HUES64 (cell line): ENCODE measurements at regions not wholly inside any gene's neighbourhood (a gene's known extent, or its start where the extent isn't known, plus 50 kb on each side); places are given as distances from the start of the nearest gene placed in this dataset.

ENCODE experiments used
- H3K27ac ChIP-seq: 2 replicates; pipeline ENCODE4 v1.7.0; 2013; ENCODE audit warnings: low read depth, low read length, inconsistent platforms
- H3K27me3 ChIP-seq: 2 replicates; pipeline ENCODE4 v1.6.1; 2013; ENCODE audit warnings: mild to moderate bottlenecking, low read length; ENCODE audit not compliant: insufficient read depth
- H3K36me3 ChIP-seq: 2 replicates; pipeline ENCODE4 v1.6.1; 2013; ENCODE audit warnings: mild to moderate bottlenecking, low read length; ENCODE audit not compliant: insufficient read depth
- H3K4me1 ChIP-seq: 2 replicates; pipeline ENCODE4 v1.6.1; 2013; ENCODE audit warnings: mild to moderate bottlenecking, low read length, moderate library complexity; ENCODE audit not compliant: insufficient read depth
- H3K4me3 ChIP-seq: 2 replicates; pipeline ENCODE4 v1.5.1; 2013; ENCODE audit warnings: mild to moderate bottlenecking, low read length, moderate library complexity
- H3K9ac ChIP-seq: 2 replicates; pipeline ENCODE4 v1.6.1; 2013; ENCODE audit warnings: mild to moderate bottlenecking, low read depth, low read length
- H3K9me3 ChIP-seq: 2 replicates; pipeline ENCODE4 v1.6.1; 2013; ENCODE audit warnings: low read depth, low read length; ENCODE audit not compliant: insufficient read depth
- WGBS: fragments of 150-250, 120-280 bp; methylation state at CpG from one replicate; pipeline ENCODE4 v1.1.7; 2013; ENCODE audit warnings: missing lambda C conversion rate; 5-methylcytosine and 5-hydroxymethylcytosine counted together

GRCh38 chr17:77610972-77611521 lies 347.5 kb upstream of the TNRC6C start:
- no peaks in the 10 kb centered on the region for H3K27me3 ChIP-seq
- no peaks in the 10 kb centered on the region for H3K9me3 ChIP-seq
- H3K27ac ChIP-seq, result no peak overlapping the region
- no peaks in the 10 kb centered on the region for H3K4me1 ChIP-seq
- H3K36me3 ChIP-seq, result no peaks in the 10 kb centered on the region
- no peak overlapping the region for H3K9ac ChIP-seq
- H3K4me3 ChIP-seq, result no peak overlapping the region
- WGBS, result 94% methylated on average over 9 of the region's 9 CpGs

GRCh38 chr17:77611791-77612502 lies 346.6 kb upstream of the TNRC6C start:
- Histone ChIP-seq H3K9me3 (no peaks in the 10 kb centered on the region), H3K9ac (no peak overlapping the region), H3K36me3 (no peaks in the 10 kb centered on the region), H3K27ac (no peak overlapping the region), H3K27me3 (no peaks in the 10 kb centered on the region), H3K4me3 (no peak overlapping the region), H3K4me1 (no peaks in the 10 kb centered on the region)
- 91% methylated on average over 16 of the region's 16 CpGs for WGBS

DNA sequence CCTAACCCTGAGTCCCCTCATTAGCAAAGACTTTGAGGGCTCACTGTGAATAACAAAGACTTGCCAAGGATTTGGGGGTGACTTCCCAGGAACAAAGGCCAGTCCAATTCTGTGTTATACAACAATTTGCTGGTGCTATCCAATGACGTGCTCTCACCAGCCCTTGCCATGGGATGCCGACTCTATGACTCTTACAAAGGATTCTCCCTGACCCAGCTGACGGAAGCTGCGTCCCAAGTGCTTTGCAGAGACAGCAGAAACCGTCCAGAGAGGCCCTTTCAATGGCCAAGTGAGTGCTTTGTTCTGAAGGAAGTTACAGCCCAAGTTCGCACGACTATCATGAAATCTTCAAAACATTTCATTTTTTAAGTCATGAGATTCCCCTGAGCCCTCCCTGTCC lies 345.3 kb upstream of the TNRC6C start:
- no peaks in the 10 kb centered on the region for H3K27me3 ChIP-seq
- no peaks in the 10 kb centered on the region for H3K9me3 ChIP-seq
- H3K36me3 ChIP-seq, result no peaks in the 10 kb centered on the region
- no peaks in the 10 kb centered on the region for H3K4me1 ChIP-seq
- 89% methylated on average over 7 of the region's 7 CpGs for WGBS
- no peak overlapping the region for H3K9ac ChIP-seq
- no peak overlapping the region for H3K4me3 ChIP-seq
- H3K27ac ChIP-seq, result no peak overlapping the region

GRCh38 chr17:77613627-77614026 lies 344.9 kb upstream of the TNRC6C start:
- Histone ChIP-seq H3K4me1 (no peaks in the 10 kb centered on the region), H3K27me3 (no peaks in the 10 kb centered on the region), H3K36me3 (no peaks in the 10 kb centered on the region), H3K9ac (no peak overlapping the region), H3K27ac (no peak overlapping the region), H3K9me3 (no peaks in the 10 kb centered on the region), H3K4me3 (no peak overlapping the region)
- 89% methylated on average over 8 of the region's 8 CpGs for WGBS

DNA sequence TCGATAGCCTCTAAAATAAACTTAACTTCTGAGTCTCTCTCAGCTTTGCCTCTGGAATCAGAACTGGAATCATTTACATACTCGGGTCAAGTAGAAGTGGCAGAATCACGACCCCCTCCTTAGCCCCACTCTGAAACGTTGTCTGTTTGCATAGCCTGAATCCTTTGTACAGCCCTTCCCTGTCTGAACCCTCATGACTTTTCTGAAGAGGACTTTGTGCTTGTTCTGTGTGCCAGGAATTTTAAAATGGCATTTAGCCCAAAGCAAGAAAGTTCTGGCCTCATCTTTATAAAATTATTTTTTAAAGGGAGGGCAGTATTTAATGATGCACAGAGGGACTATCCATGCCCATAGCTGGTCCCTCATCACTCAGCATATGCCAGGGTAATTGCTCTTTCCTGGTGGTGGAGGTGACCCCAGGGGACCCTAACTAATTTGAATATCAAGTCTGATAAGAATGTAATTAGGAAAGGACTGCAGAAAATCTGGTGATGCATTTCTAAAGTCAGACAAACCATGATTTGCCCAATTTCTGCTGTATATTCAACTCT lies 342.7 kb upstream of the TNRC6C start:
- Histone ChIP-seq H3K9me3 (0 out of 2 replicates have a peak, but pooled peaks cover 7% of the 10 kb centered on the region), H3K9ac (no peak overlapping the region), H3K27me3 (no peaks in the 10 kb centered on the region), H3K36me3 (no peaks in the 10 kb centered on the region), H3K27ac (no peak overlapping the region), H3K4me3 (no peak overlapping the region), H3K4me1 (no peaks in the 10 kb centered on the region)
- 81% methylated on average over 4 of the region's 4 CpGs for WGBS

GRCh38 chr17:77616254-77616731 lies 342.2 kb upstream of the TNRC6C start:
- Histone ChIP-seq H3K4me3 (no peak overlapping the region), H3K27me3 (no peaks in the 10 kb centered on the region), H3K27ac (no peak overlapping the region), H3K36me3 (no peaks in the 10 kb centered on the region), H3K4me1 (no peaks in the 10 kb centered on the region), H3K9ac (no peak overlapping the region), H3K9me3 (0 out of 2 replicates have a peak, but pooled peaks cover 7% of the 10 kb centered on the region)
- WGBS, result 75% methylated on average over 3 of the region's 3 CpGs

- Histone ChIP-seq H3K9ac (no peak overlapping the region), H3K27ac (no peak overlapping the region), H3K9me3 (0 out of 2 replicates have a peak, but pooled peaks cover 7% of the 10 kb centered on the region), H3K27me3 (no peaks in the 10 kb centered on the region), H3K4me3 (no peak overlapping the region), H3K4me1 (no peaks in the 10 kb centered on the region), H3K36me3 (no peaks in the 10 kb centered on the region)
- 89% methylated on average over 8 of the region's 8 CpGs for WGBS
Measured at GRCh38 chr17:77617516-77617915, 341.0 kb upstream of the TNRC6C start.

GRCh38 chr17:77618173-77618572 lies 340.3 kb upstream of the TNRC6C start:
- Histone ChIP-seq H3K27ac (no peak overlapping the region), H3K9me3 (0 out of 2 replicates have a peak, but pooled peaks cover 7% of the 10 kb centered on the region)
- WGBS, result 85% methylated on average over 7 of the region's 7 CpGs

DNA sequence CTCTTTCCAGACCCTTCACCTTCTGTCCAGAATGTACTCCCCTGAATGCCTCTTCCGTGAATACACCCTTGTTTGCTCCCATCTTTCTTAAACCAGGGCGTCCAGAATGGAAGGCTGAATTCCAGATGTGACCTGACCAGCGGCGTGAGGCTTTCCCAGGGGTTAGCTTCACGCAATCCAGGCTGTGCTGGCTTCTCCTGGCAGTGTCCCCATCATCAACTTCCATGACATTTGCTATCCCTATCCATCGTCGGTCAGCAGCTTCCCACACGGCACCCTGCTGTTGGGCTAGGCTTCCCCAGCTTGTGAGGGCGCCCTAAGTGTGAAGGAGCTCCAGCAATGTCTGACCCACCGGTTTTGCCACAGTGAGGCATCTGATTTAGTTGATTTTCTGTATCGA lies 339.8 kb upstream of the TNRC6C start:
- Histone ChIP-seq H3K4me3 (no peak overlapping the region), H3K4me1 (no peaks in the 10 kb centered on the region), H3K27me3 (no peaks in the 10 kb centered on the region), H3K9me3 (0 out of 2 replicates have a peak, but pooled peaks cover 7% of the 10 kb centered on the region), H3K9ac (no peak overlapping the region), H3K36me3 (no peaks in the 10 kb centered on the region), H3K27ac (no peak overlapping the region)
- 94% methylated on average over 11 of the region's 11 CpGs for WGBS

More at GRCh38 chr17:77618173-77618572, 340.3 kb upstream of the TNRC6C start:
- no peaks in the 10 kb centered on the region for H3K36me3 ChIP-seq
- no peaks in the 10 kb centered on the region for H3K27me3 ChIP-seq
- no peak overlapping the region for H3K4me3 ChIP-seq
- no peak overlapping the region for H3K9ac ChIP-seq
- H3K4me1 ChIP-seq, result no peaks in the 10 kb centered on the region

GRCh38 chr17:77619326-77619725 lies 339.2 kb upstream of the TNRC6C start:
- 0 out of 2 replicates have a peak, but pooled peaks cover 7% of the 10 kb centered on the region for H3K9me3 ChIP-seq
- no peak overlapping the region for H3K4me3 ChIP-seq
- no peak overlapping the region for H3K27ac ChIP-seq
- 96% methylated on average over 4 of the region's 4 CpGs for WGBS
- no peak overlapping the region for H3K9ac ChIP-seq
- H3K4me1 ChIP-seq, result no peaks in the 10 kb centered on the region
- no peaks in the 10 kb centered on the region for H3K27me3 ChIP-seq
- H3K36me3 ChIP-seq, result no peaks in the 10 kb centered on the region

- 88% methylated on average over 5 of the region's 5 CpGs for WGBS
- no peaks in the 10 kb centered on the region for H3K4me1 ChIP-seq
- no peak overlapping the region for H3K27ac ChIP-seq
Measured at GRCh38 chr17:77619851-77620250, 338.7 kb upstream of the TNRC6C start.

More at GRCh38 chr17:77619851-77620250, 338.7 kb upstream of the TNRC6C start:
- Histone ChIP-seq H3K36me3 (no peaks in the 10 kb centered on the region), H3K4me3 (no peak overlapping the region), H3K27me3 (no peaks in the 10 kb centered on the region), H3K9me3 (0 out of 2 replicates have a peak, but pooled peaks cover 7% of the 10 kb centered on the region), H3K9ac (no peak overlapping the region)
